ENCODE measurements at regions not wholly inside any gene's neighbourhood (a gene's known extent, or its start where the extent isn't known, plus 50 kb on each side); places are given as distances from the start of the nearest gene placed in this dataset.
A peak's percentile ranks its signal among the peaks of the same experiment; 100 is the strongest.

GRCh38 chr7:131904760-131905327 lies 348.4 kb upstream of the PODXL start:
- no peak for TF ChIP-seq Cebpa-rat (IDR thresholded peaks at IDR 0.05)
- Histone ChIP-seq H3K36me3 (no peaks in the 10 kb centered on the region), H3K9ac (no peak overlapping the region), H3K4me2 (no peak overlapping the region), H4K20me1 (no peaks in the 10 kb centered on the region), H3K4me3 (no peak overlapping the region), H3K4me1 (no peaks in the 10 kb centered on the region), H3K27me3 (no peaks in the 10 kb centered on the region), H3K9me3 (peaks cover 19% of the 10 kb centered on the region), H3K27ac (no peak overlapping the region)

- no peak for TF ChIP-seq Cebpa-rat (IDR thresholded peaks at IDR 0.05)
- H3K36me3 ChIP-seq = no peaks in the 10 kb centered on the region
- no peaks in the 10 kb centered on the region for H4K20me1 ChIP-seq
- no peak overlapping the region for H3K9ac ChIP-seq
- no peak overlapping the region for H3K27ac ChIP-seq
- no peak overlapping the region for H3K4me2 ChIP-seq
- H3K4me3 ChIP-seq = no peak overlapping the region
- peaks cover 7% of the 10 kb centered on the region; the same call in 1 of the 2 replicates for H3K9me3 ChIP-seq
- peaks cover 3% of the 10 kb centered on the region for H3K4me1 ChIP-seq
- no peaks in the 10 kb centered on the region for H3K27me3 ChIP-seq
Measured at GRCh38 chr7:131903315-131903714, 346.9 kb upstream of the PODXL start.

- H3K27ac ChIP-seq = no peak overlapping the region
- H3K4me3 ChIP-seq = no peak overlapping the region
- no peaks in the 10 kb centered on the region for H4K20me1 ChIP-seq
- peaks cover 7% of the 10 kb centered on the region; the same call in 1 of the 2 replicates for H3K9me3 ChIP-seq
- H3K36me3 ChIP-seq = no peaks in the 10 kb centered on the region
- no peaks in the 10 kb centered on the region for H3K27me3 ChIP-seq
- peaks cover 8% of the 10 kb centered on the region for H3K4me1 ChIP-seq
- TF ChIP-seq Cebpa-rat (IDR thresholded peaks at IDR 0.05) = no peak
- H3K9ac ChIP-seq = no peak overlapping the region
- no peak overlapping the region for H3K4me2 ChIP-seq
Measured at GRCh38 chr7:131900785-131901287, 344.4 kb upstream of the PODXL start.

GRCh38 chr7:131899271-131900030 lies 343.0 kb upstream of the PODXL start:
- H4K20me1 ChIP-seq = no peaks in the 10 kb centered on the region
- H3K9me3 ChIP-seq = peaks cover 7% of the 10 kb centered on the region; the same call in 1 of the 2 replicates
- H3K4me1 ChIP-seq = peaks cover 8% of the 10 kb centered on the region
- no peak for TF ChIP-seq Cebpa-rat (IDR thresholded peaks at IDR 0.05)
- no peak overlapping the region for H3K27ac ChIP-seq
- H3K27me3 ChIP-seq = no peaks in the 10 kb centered on the region
- H3K9ac ChIP-seq = no peak overlapping the region
- no peaks in the 10 kb centered on the region for H3K36me3 ChIP-seq
- H3K4me3 ChIP-seq = no peak overlapping the region
- H3K4me2 ChIP-seq = no peak overlapping the region

GRCh38 chr7:131898418-131898817 lies 342.0 kb upstream of the PODXL start:
- Histone ChIP-seq H3K27ac (no peak overlapping the region), H3K4me3 (no peak overlapping the region), H3K36me3 (no peaks in the 10 kb centered on the region), H4K20me1 (no peaks in the 10 kb centered on the region), H3K27me3 (no peaks in the 10 kb centered on the region), H3K4me2 (peak overlapping the region; percentile 36), H3K9me3 (peaks cover 6% of the 10 kb centered on the region; the same call in 1 of the 2 replicates), H3K4me1 (peaks cover 8% of the 10 kb centered on the region), H3K9ac (no peak overlapping the region)
- no peak for TF ChIP-seq Cebpa-rat (IDR thresholded peaks at IDR 0.05)

GRCh38 chr7:131897790-131898165 lies 341.4 kb upstream of the PODXL start:
- Histone ChIP-seq H3K27me3 (no peaks in the 10 kb centered on the region), H3K9ac (no peak overlapping the region), H3K9me3 (no peaks in the 10 kb centered on the region), H3K36me3 (no peaks in the 10 kb centered on the region), H3K27ac (no peak overlapping the region), H3K4me1 (peaks cover 8% of the 10 kb centered on the region), H4K20me1 (no peaks in the 10 kb centered on the region), H3K4me3 (no peak overlapping the region), H3K4me2 (no peak overlapping the region)
- TF ChIP-seq Cebpa-rat (IDR thresholded peaks at IDR 0.05) = no peak

- Histone ChIP-seq H3K4me3 (no peak overlapping the region), H3K4me2 (no peak overlapping the region), H3K9ac (no peak overlapping the region), H3K27ac (no peak overlapping the region), H3K36me3 (no peaks in the 10 kb centered on the region), H4K20me1 (no peaks in the 10 kb centered on the region), H3K27me3 (no peaks in the 10 kb centered on the region), H3K4me1 (peaks cover 8% of the 10 kb centered on the region), H3K9me3 (no peaks in the 10 kb centered on the region)
- no peak for TF ChIP-seq Cebpa-rat (IDR thresholded peaks at IDR 0.05)
Measured at GRCh38 chr7:131897016-131897789, 340.8 kb upstream of the PODXL start.

GRCh38 chr7:131896165-131896863 lies 339.9 kb upstream of the PODXL start:
- no peak overlapping the region for H3K9ac ChIP-seq
- no peaks in the 10 kb centered on the region for H3K9me3 ChIP-seq
- no peaks in the 10 kb centered on the region for H3K27me3 ChIP-seq
- H3K4me3 ChIP-seq = no peak overlapping the region
- H4K20me1 ChIP-seq = no peaks in the 10 kb centered on the region
- peaks cover 8% of the 10 kb centered on the region for H3K4me1 ChIP-seq
- H3K4me2 ChIP-seq = no peak overlapping the region
- no peak for TF ChIP-seq Cebpa-rat (IDR thresholded peaks at IDR 0.05)
- no peaks in the 10 kb centered on the region for H3K36me3 ChIP-seq
- H3K27ac ChIP-seq = no peak overlapping the region

- H3K27ac ChIP-seq = no peak overlapping the region
- no peak overlapping the region for H3K4me3 ChIP-seq
- H3K4me1 ChIP-seq = peaks cover 9% of the 10 kb centered on the region
- no peaks in the 10 kb centered on the region for H3K9me3 ChIP-seq
- H3K9ac ChIP-seq = no peak overlapping the region
- H3K4me2 ChIP-seq = no peak overlapping the region
- H3K27me3 ChIP-seq = no peaks in the 10 kb centered on the region
- no peak for TF ChIP-seq Cebpa-rat (IDR thresholded peaks at IDR 0.05)
- H3K36me3 ChIP-seq = no peaks in the 10 kb centered on the region
- H4K20me1 ChIP-seq = no peaks in the 10 kb centered on the region
Measured at GRCh38 chr7:131895541-131896164, 339.2 kb upstream of the PODXL start.

Data from BLaER1 (cell line).